NCI-H774 (cell line): ENCODE measurements at regions not wholly inside any gene's neighbourhood (a gene's known extent, or its start where the extent isn't known, plus 50 kb on each side); places are given as distances from the start of the nearest gene placed in this dataset.
"Not testable (repeated sequence)": the region's sequence is repeated elsewhere in the genome, so short reads cannot be mapped to it uniquely, and the experiment has no call there.

Experiments used
- DNase-seq: peaks from one replicate; lab custom pipeline; 2025; lab: John Stamatoyannopoulos, UW

DNA sequence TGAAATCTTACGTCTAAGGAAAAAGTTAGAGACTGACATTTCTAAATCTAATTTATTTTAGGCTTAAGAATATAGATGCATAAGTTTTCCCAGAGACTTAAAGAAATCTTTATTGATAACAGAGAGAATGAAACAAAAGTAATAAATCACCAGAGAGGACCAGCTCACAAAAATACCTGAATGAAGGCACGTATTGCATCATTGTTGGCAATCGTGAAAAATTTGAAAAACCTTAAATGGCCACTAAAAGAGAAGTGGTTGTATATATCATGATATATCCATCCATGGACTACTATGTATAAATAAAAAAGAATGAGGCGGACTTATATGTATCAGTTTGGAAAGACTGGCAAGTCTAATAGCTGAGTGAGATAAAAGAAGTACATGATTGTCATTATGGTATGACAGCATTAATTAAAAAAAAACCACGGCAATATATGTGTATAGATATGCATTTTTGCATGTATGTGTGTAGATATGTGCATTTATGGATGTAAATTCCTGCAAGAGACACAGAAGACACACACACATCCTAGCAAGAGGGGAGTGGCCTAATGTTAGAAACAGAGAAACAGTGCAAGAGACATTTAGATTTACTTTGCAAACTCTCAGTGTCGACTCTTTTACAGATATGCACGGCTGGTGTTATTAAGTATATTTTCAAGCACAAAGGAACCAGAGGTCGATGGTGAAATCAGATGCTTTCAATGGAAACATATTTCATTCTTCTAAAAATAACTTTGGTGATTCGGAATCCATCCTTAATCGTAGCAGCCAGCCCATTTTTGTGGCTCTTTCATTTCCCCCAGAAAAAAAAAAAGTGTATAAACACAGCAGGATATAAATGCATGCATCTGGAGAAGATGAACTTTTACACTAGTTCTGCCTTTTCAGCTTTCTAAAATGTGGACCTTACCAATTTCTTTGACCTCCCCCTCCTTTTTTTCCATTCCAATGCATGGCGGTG is 156.1 kb upstream of the SALL4 start:
- no peak for DNase-seq

DNA sequence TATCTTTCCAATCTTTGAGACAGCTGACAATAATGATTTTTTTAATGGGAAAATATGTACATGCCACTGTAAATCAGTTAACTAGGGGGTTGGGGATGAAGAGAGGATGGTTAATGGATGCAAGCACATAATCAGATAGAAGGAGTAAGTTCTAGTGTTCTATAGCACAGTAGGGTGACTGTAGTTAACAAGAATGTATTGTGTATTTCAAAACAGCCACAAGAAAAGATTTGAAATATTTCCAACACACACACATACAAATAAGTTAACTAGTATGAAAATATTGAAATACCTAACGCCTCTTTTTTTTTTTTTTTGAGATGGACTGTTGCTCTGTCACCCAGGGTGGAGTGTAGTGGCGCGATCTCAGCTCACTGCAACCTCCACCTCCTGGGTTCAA is 153.4 kb upstream of the SALL4 start:
- DNase-seq = no peak

DNA sequence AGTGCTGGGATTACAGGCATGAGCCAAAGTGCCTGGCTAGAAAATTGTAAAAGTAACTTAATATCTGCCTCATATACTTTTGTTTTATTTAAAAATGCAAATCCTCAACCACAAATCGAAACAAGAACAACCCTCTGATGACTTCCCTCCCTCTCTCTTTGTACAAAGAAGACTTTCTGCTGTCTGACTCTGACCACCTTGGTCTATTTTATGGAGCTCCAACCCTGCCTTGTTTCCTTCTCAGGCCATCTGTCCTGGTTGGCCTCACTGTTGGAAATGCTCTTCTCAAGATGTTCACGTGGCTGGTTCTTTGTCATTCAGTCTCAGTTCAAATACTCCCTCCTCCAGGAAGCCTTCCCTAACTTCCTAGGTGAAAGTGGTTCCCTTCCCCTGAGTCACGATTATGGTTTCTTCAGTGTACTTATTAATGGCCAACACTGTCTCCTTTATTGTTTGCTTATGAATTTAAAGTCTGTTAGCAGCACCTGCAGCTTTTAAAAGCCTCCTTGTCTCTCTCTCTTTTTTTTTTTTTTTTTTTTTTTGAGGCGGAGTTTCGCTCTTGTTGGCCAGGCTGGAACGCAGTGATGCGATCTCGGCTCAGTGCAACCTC is 151.5 kb upstream of the SALL4 start:
- no peak for DNase-seq

DNA sequence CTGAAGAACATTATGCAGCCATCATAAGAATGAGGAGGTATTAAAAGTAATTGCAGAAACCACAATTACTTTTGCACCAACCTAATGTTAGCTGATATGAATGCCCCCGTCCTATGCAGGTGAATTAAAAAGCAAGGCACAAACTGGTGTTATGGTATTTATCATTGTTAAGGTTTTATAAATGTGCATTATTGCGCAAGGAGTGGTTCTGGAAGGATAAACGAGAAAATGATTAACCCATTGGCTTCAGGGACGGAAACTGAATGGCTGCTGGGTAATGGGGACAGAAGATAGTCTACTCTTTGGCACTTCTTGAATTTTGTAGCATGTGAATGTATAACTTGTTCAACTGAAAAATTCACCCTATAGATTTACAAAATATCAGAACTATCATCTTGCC is 148.6 kb upstream of the SALL4 start:
- no peak for DNase-seq

DNA sequence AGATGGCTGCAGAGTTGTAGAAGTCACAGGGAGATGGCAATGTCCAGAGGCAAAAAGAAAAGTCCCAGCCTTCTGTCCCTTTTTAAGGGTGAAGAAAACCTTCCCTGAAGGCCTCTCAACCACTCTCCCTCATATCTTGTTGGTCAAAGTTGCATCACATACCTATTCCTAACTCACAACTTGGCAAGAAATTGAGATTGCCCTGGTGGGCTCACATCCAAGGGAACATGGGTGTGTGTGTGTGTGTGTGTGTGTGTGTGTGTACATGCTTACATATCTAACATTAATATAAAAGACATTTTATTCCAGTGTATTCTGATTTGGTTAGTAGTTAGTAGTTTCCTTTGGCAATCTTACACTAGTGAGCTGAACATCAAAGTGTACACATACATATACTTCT is 144.3 kb upstream of the SALL4 start:
- no peak for DNase-seq

DNA sequence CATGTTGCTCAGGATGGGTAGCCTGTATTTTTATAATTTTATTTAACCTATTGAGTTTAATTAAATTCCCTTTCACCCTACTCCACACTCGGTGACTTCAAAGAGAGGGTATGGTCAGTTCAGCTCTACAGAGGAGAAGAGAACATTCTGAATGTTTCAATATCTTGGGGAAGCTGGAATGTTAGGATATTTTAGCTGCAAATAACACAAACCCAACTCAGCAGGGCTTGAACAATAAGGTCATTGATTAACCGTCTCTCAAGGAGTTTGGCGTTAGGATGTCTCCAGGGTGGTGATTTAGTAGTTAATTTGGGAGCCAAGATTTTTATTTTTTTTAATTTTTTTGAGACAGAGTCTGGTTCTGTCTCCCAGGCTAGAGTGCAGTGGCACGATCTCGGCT is 143.6 kb upstream of the SALL4 start:
- DNase-seq = no peak

DNA sequence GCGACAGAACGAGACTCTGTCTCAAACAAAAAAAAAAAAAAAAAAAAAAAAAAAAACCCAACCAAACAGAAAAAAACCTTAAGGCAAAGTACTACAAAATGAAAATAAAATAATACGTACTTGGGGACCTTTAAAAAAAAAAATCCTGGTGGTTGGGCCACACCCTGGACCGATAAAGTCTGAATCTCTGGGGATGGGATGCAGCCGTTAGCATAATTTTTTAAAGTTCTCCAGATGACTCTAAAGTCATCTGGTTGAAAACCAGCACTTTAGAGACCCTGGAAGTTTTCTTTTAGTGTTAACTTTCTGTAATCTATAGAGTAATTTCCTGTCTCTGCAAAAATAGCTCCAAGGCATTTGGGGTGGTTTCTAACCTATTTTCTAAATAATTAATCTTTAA is 142.9 kb upstream of the SALL4 start:
- no peak for DNase-seq

DNA sequence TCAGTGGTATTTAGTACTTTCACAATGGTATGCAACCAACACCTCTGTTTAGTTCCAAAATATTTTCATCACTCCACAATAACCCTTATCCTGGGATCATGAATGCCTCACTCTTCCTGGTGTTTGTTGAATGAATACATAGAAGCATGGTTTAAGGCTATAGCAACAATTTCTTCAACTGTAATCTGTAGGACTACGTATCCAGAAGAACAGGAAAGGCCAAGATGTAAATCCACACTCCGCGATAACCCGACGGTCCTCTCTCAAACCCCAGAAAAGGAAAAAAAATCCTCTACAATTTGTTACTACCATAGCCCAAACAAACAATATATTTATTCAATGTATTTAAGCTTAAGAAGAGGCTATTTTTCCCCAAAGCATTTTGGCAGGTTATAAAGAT is 141.4 kb upstream of the SALL4 start:
- DNase-seq = no peak

DNA sequence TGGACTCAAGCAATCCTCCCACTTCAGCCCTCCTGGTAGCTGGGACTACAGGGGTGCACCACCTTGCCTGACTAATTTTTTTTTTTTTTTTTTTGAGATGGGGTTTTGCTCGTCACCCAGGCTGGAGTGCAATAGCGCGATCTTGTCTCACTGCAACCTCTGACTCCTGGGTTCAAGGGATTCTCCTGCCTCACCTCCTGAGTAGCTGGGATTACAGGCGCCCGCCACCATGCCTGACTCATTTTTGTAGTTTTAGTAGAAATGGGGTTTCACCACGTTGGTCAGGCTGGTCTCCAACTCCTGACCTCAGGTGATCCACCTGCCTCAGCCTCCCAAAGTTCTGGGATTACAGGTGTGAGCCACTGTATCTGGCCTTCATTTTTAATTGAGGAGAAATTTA is 141.0 kb upstream of the SALL4 start:
- not testable (repeated sequence) for DNase-seq

DNA sequence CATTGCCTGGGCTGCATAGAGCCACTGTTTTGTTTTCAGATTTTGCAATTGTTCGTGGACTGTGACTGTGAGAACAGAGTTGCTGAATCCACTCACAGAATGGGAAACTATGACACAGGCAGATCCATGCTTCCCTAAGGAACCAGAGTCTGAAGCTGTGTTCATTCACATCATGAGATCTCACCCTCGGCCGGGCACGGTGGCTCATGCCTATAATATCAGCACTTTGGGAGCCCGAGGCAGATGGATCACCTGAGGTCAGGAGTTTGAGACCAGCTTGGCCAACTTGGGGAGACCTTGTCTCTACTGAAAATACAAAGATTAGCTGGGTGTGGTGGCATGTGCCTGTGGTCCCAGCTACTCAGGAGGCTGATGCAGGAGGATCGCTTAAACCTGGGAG is 139.2 kb upstream of the SALL4 start:
- no peak for DNase-seq

DNA sequence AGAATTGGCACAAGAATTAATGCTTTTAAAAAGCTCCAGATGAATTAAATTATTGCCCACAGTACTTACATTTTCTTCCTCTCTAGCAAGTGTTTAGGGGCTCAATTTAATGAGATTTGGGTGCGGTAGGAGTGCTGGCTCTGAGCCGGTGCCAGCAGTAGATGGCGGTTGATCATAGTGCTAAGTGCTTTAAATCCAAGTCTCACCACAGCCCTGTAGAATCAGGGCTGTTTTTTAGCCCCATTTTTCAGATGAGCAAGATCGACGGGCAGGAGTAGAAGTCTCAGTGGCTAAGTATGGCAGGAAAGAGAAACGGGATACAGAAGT is 136.9 kb upstream of the SALL4 start:
- DNase-seq = no peak

DNA sequence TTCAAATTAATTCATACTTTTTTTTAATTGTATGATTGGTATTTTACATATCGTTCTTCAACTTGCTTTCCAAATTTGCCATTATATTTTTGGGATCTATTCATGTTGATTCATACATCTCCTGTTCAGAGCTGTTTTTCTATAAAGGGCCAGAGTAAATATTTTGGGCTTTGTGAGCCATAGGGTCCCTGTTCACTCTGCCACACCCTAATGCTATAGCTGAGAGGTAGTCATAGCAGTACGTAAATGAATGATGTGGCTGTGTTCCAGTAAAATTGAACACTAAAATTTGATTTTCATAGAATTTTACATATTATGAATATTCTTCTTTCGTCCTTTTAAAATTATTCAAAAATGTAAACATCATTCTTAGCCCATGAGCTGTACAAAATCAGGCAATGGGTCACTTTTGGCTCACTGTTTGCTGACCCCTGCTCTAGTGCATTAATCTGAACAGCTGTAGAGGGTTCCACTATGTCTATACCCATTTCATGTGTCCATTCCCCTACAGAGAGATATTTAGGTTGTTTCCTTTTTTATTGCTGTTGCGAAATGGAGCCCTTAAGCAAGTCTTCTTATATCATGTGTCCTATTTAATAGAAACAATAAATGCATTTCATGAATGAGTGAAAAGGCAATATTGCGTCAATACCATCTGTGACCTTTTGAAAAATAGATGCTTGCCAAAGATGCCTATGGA is 136.4 kb upstream of the SALL4 start:
- DNase-seq = no peak

DNA sequence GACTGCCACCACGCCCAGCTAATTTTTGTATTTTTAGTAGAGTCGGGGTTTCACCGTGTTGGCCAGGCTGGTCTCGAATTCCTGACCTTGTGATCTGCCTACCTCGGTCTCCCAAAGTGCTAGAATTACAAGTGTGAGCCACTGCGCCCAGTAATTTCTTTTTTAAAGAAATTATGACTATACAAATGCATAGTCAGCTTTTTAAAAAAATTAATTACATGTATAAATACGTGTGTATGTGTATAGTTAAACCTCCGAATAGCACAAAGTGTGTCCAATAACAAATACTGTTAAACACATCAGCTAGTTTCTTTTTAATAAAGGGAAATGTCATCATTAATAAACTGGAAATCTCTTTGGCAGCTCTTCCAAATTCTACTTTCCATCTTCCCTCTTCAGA is 135.5 kb upstream of the SALL4 start:
- no peak for DNase-seq

DNA sequence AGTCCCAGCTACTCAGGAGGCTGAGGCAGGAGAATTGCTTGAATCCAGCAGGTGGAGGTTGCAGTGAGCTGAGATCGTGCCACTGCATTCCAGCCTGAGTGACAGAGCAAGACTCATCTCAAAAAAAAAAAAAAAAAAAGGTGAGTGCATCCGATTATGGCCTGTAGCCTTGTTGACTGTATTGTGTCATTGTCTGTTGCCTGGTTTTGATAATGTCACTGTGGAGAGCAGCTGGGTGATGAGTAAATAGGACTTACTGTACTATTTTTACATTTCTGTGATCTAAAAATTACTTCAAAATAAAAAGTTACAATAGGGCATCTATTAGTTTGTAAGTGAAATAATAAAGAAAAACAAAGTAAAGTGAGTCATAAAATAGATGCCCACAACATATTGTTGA is 134.1 kb upstream of the SALL4 start:
- DNase-seq = no peak

DNA sequence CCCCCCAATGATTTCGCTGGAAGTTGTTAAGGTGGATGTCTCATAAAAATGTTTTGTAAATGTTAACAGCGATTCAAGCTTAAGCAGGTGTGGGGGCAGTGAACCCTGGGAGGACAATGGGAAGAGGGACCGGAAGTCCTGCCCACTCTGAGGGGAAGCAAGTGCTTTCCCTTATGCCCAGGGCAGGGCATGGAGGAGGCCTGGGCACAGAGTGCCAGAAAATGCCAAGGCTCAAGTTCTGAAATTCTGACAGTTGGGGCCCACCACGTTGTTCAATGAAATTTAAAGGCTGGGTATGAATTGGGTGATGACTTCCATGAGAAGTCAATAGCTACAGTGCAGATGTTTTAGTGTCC is 132.7 kb upstream of the SALL4 start:
- DNase-seq = no peak

DNA sequence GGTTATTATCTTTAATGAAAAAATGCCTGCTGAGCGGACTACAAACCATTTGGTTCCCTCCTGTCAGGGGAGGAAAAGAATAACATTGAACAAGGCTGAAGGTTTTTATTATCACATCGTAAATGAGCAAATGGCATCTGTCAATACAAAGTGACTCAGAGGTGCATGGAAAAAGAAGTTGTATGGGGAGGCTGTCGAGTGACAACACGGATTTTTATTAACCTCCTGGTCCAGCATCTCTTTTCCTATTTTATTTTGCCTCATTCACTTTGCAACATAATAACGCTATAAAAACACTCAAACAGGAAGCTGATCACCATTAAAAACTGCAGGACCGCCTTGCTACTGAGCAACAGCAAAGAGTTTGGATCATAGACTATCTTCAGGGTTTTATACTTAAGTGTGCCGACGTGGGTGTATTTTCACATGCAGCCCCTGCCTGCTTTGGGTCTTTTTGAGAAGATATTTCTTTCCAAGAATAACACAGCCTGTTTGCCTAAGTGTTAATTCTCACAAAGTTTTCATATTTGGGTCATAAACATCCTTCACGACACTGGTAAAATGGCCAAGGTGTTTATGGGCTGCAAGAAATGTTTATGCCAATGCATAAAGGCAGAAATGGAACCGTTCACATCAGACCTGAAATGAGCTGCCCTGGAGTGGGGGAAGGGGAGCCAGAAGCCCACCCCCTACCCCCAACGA is 132.1 kb upstream of the SALL4 start:
- DNase-seq = no peak

DNA sequence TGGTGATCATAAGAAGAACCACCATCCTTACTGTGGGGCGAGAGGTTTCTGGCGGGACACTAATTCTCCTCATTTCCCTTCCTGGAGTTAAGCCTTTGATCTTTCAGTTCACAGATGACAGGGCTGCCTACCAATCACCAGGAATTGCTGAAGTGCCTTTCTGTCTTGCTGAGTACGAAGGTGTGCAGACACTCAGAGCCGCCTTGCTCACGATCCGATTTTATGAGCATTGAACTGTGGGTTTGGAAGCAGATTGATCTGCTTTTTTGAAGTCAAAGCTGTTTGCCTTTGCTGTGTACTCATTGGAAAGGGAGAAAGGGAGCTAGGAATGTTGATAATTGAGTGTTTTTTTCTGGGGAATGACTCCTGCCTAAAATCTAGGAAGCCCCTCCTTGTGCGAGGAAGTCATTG is 129.1 kb upstream of the SALL4 start:
- no peak for DNase-seq

DNA sequence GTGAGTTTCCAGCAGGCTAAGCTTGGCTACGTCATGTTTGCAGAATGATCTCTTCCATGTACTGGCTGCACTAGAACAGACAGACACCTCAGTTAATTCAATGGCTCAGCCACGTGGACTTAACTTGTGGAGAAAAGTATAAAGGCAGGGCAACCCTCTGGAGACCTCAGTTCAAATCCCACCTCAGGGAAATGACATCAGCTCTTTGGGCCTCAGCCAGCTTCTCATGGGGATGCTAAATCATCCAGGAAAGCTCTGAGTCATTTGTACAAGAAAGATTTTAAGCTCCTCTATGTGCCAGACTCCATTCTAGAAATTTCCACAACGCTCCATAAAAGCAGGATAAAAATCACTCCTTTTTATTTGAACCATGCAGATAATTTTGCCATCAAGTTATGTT is 128.5 kb upstream of the SALL4 start:
- DNase-seq = no peak

DNA sequence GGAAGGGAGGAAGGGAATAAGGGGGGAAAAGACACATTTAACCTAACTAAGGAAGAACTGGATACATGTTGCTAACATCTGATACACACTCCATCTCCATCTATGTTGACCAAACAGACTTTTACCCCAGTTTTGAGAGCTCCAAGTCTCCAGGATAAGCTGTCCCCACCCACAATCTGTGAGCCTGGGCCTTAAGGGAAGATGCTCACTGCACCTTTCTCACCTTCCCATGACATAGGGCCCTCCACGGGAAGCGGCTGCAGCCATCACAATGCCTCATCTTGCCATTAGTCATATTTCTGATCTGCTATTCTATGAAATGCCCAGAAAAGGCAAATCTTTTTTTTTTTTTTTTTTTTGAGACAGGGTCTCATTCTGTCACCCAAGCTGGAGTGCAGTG is 126.6 kb upstream of the SALL4 start:
- no peak for DNase-seq

DNA sequence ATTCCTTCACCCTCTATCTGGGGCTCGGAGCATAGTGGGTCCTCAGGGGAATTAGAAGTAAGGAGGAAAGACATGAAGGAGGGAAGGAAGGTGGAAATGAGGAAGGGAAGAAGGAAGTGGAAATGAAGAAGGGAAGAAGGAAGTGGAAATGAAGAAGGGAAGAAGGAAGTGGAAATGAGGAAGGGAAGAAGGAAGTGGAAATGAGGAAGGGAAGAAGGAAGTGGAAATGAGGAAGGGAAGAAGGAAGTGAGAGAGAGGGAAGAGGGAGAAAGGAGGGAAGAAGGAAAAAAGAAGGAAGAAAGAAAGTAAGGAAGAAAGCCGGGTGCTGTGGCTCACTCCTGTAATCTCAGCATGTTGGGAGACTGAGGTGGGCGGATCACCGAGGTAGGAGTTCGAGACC is 125.6 kb upstream of the SALL4 start:
- DNase-seq = not testable (repeated sequence)

DNA sequence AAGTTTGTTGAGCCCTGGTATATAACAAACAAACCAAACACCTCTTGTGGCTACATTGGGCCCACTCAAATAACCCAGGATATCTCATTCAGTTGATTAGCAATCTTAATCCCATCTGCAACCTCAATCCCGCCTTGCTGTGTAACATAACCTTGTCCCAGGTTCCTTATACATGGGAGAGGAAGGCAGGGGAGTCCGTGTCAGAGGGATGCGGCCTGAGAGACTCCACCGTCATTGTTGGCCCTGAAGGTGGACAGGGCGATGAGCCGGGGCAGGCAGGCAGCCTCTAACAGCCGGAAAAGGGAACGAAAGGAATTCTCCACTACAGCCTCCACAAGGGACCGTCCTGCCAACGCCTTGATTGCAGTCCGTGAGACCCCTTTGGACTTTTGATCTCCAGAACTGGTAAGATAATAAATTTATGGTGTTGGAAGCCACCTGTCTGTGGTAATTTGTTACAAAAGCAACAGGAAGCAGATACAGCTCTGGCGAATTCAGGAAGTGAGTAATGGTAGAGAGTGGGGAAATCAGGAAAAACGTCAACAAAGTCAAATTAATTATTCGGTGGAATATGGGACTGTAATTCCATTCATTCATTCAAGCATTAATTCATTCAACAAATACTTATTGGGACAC is 124.5 kb upstream of the SALL4 start:
- no peak for DNase-seq

DNA sequence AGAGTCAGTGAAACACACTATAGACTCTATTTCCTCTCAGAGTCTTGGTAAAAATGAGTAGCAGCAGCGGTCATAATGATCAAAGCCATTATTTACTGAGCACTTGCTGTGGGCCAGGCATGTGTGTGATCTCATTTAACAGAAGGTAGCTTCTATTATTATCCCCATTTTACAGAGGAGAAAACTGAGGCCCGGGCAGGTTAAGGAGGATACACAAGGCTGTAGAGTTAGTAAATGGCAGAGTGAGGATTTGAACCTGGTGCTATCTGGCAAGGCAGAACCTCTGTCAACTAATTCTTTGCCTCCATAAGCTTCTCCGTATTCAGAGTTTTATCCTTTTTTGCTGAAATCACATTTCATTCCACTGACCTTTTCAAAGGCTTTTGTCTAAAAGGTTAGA is 122.2 kb upstream of the SALL4 start:
- no peak for DNase-seq
